Spinal cord (tissue), 9 donors: ENCODE measurements at regions not wholly inside any gene's neighbourhood (a gene's known extent, or its start where the extent isn't known, plus 50 kb on each side); places are given as distances from the start of the nearest gene placed in this dataset.

Source experiments
- DNase-seq, 6 donors: peaks; one replicate each; pipeline versions ENCODE4 v3.0.0 to v3.0.0-alpha.2; 2013 to 2015; ENCODE audit warnings: low spot score in 6 of 6, low read depth in 4 of 6
- H3K27ac ChIP-seq: one replicate; pipeline ENCODE4 v1.5.1; 2013; ENCODE audit warnings: low read depth, low read length, control low read depth
- H3K27me3 ChIP-seq: one replicate; pipeline ENCODE4 v1.6.1; 2013; ENCODE audit warnings: low read length; ENCODE audit not compliant: control insufficient read depth, insufficient read depth
- H3K36me3 ChIP-seq: one replicate; pipeline ENCODE4 v1.6.1; 2013; ENCODE audit warnings: low read length; ENCODE audit not compliant: control insufficient read depth, insufficient read depth
- H3K4me1 ChIP-seq: one replicate; pipeline ENCODE4 v1.6.1; 2013; ENCODE audit warnings: low read length; ENCODE audit not compliant: control insufficient read depth, insufficient read depth
- H3K4me3 ChIP-seq: one replicate; pipeline ENCODE4 v1.5.1; 2013; ENCODE audit warnings: low read depth, low read length, control low read depth
- H3K9me3 ChIP-seq: one replicate; pipeline ENCODE4 v1.6.1; 2013; ENCODE audit warnings: low read length; ENCODE audit not compliant: control insufficient read depth, insufficient read depth
- WGBS: methylation state at CpG from one replicate; pipeline ENCODE4 v1.1.5; 2013; ENCODE audit warnings: missing lambda C conversion rate; ENCODE audit not compliant: insufficient coverage; 5-methylcytosine and 5-hydroxymethylcytosine counted together
- donor health status: healthy.

- Histone ChIP-seq H3K4me1 (no peaks in the 10 kb centered on the region), H3K4me3 (no peak overlapping the region), H3K9me3 (no peaks in the 10 kb centered on the region), H3K27me3 (no peaks in the 10 kb centered on the region), H3K27ac (no peak overlapping the region), H3K36me3 (no peaks in the 10 kb centered on the region)
- WGBS = no CpG with 5 or more reads among the region's 2 CpGs
- no peak for DNase-seq
These were observed 139.5 kb upstream of the OTX2 start for GRCh38 chr14:56949828-56950227.

- Histone ChIP-seq H3K4me1 (no peaks in the 10 kb centered on the region), H3K27ac (no peak overlapping the region), H3K9me3 (no peaks in the 10 kb centered on the region), H3K4me3 (no peak overlapping the region), H3K36me3 (no peaks in the 10 kb centered on the region), H3K27me3 (no peaks in the 10 kb centered on the region)
- DNase-seq = no peak
- WGBS = 43% methylated on average over 1 of the region's 2 CpGs
These were observed 135.0 kb upstream of the OTX2 start for GRCh38 chr14:56945291-56945690.

- no peaks in the 10 kb centered on the region for H3K4me1 ChIP-seq
- no peaks in the 10 kb centered on the region for H3K36me3 ChIP-seq
- H3K4me3 ChIP-seq = no peak overlapping the region
- H3K27ac ChIP-seq = no peak overlapping the region
- no peaks in the 10 kb centered on the region for H3K9me3 ChIP-seq
- WGBS = 100% methylated on average over 1 of the region's 2 CpGs
- DNase-seq = no peak
- no peaks in the 10 kb centered on the region for H3K27me3 ChIP-seq
These were observed 134.1 kb upstream of the OTX2 start for GRCh38 chr14:56944397-56944796.

- no peaks in the 10 kb centered on the region for H3K27me3 ChIP-seq
- no peak overlapping the region for H3K27ac ChIP-seq
- H3K4me1 ChIP-seq = no peaks in the 10 kb centered on the region
- H3K36me3 ChIP-seq = no peaks in the 10 kb centered on the region
- no peak for DNase-seq
- no peak overlapping the region for H3K4me3 ChIP-seq
- no peaks in the 10 kb centered on the region for H3K9me3 ChIP-seq
These were observed 123.2 kb upstream of the OTX2 start for GRCh38 chr14:56933446-56933845.

GRCh38 chr14:56918849-56919574 lies 108.7 kb upstream of the OTX2 start:
- 17% methylated on average over 1 of the region's 3 CpGs for WGBS
- Histone ChIP-seq H3K4me1 (no peaks in the 10 kb centered on the region), H3K27ac (no peak overlapping the region), H3K4me3 (no peak overlapping the region), H3K27me3 (no peaks in the 10 kb centered on the region), H3K9me3 (no peaks in the 10 kb centered on the region), H3K36me3 (no peaks in the 10 kb centered on the region)
- DNase-seq = no peak

- DNase-seq = no peak
- Histone ChIP-seq H3K9me3 (no peaks in the 10 kb centered on the region), H3K36me3 (no peaks in the 10 kb centered on the region), H3K27ac (no peak overlapping the region), H3K4me1 (peaks cover 3% of the 10 kb centered on the region), H3K27me3 (no peaks in the 10 kb centered on the region), H3K4me3 (no peak overlapping the region)
- no CpG with 5 or more reads among the region's 5 CpGs for WGBS
These were observed 95.0 kb upstream of the OTX2 start for GRCh38 chr14:56905282-56905681.

- H3K4me1 ChIP-seq = peaks cover 3% of the 10 kb centered on the region
- no peaks in the 10 kb centered on the region for H3K9me3 ChIP-seq
- H3K36me3 ChIP-seq = no peaks in the 10 kb centered on the region
- H3K27ac ChIP-seq = no peak overlapping the region
- no peak overlapping the region for H3K4me3 ChIP-seq
- no peaks in the 10 kb centered on the region for H3K27me3 ChIP-seq
- 60% methylated on average over 1 of the region's 6 CpGs for WGBS
- peak in 1 of 6 donors; percentile 76 for DNase-seq
These were observed 93.2 kb upstream of the OTX2 start for GRCh38 chr14:56903304-56903969.

GRCh38 chr14:56902385-56902784 lies 92.1 kb upstream of the OTX2 start:
- Histone ChIP-seq H3K27ac (no peak overlapping the region), H3K9me3 (no peaks in the 10 kb centered on the region), H3K4me1 (peaks cover 3% of the 10 kb centered on the region), H3K4me3 (no peak overlapping the region), H3K27me3 (no peaks in the 10 kb centered on the region), H3K36me3 (no peaks in the 10 kb centered on the region)
- DNase-seq = no peak
- 23% methylated on average over 4 of the region's 6 CpGs for WGBS

GRCh38 chr14:56900726-56901125 lies 90.4 kb upstream of the OTX2 start:
- H3K9me3 ChIP-seq = no peaks in the 10 kb centered on the region
- no peaks in the 10 kb centered on the region for H3K36me3 ChIP-seq
- H3K4me3 ChIP-seq = no peak overlapping the region
- no CpG with 5 or more reads among the region's 6 CpGs for WGBS
- peaks cover 3% of the 10 kb centered on the region for H3K4me1 ChIP-seq
- no peaks in the 10 kb centered on the region for H3K27me3 ChIP-seq
- peak in 2 of 6 donors; percentile 16 to 92 for DNase-seq
- H3K27ac ChIP-seq = no peak overlapping the region

- Histone ChIP-seq H3K9me3 (no peaks in the 10 kb centered on the region), H3K4me1 (peaks cover 3% of the 10 kb centered on the region), H3K4me3 (no peak overlapping the region), H3K36me3 (no peaks in the 10 kb centered on the region), H3K27ac (no peak overlapping the region), H3K27me3 (peaks cover 3% of the 10 kb centered on the region)
- DNase-seq = peak in 1 of 6 donors; percentile 33
- 32% methylated on average over 3 of the region's 3 CpGs for WGBS
These were observed 89.5 kb upstream of the OTX2 start for GRCh38 chr14:56899829-56900228.
